ENCODE measurements at regions not wholly inside any gene's neighbourhood (a gene's known extent, or its start where the extent isn't known, plus 50 kb on each side); places are given as distances from the start of the nearest gene placed in this dataset.

GRCh38 chr4:81375745-81376144 lies 96.0 kb downstream of the RASGEF1B start:
- DNase-seq: no peak
- no peak overlapping the region for H3K4me3 ChIP-seq (ENCODE audit: low read length)
- no peak overlapping the region for H3K27ac ChIP-seq (ENCODE audit: low read length)
- H3K4me1 ChIP-seq (ENCODE audit: control insufficient read depth, insufficient read depth, low read length): peaks cover 27% of the 10 kb centered on the region
- WGBS (ENCODE audit: insufficient coverage, low lambda C conversion rate): no CpG with 5 or more reads among the region's 4 CpGs
- no peaks in the 10 kb centered on the region for H3K9me3 ChIP-seq (ENCODE audit: control insufficient read depth, low read depth, low read length)
- no peaks in the 10 kb centered on the region for H3K27me3 ChIP-seq (ENCODE audit: control insufficient read depth, insufficient read depth, low read length)
- no peaks in the 10 kb centered on the region for H3K36me3 ChIP-seq (ENCODE audit: control insufficient read depth, insufficient read depth, low read length)

- Histone ChIP-seq H3K9me3 (ENCODE audit: control insufficient read depth, low read depth, low read length) (no peaks in the 10 kb centered on the region), H3K4me3 (ENCODE audit: low read length) (no peak overlapping the region), H3K27ac (ENCODE audit: low read length) (no peak overlapping the region), H3K36me3 (ENCODE audit: control insufficient read depth, insufficient read depth, low read length) (no peaks in the 10 kb centered on the region), H3K4me1 (ENCODE audit: control insufficient read depth, insufficient read depth, low read length) (no peaks in the 10 kb centered on the region), H3K27me3 (ENCODE audit: control insufficient read depth, insufficient read depth, low read length) (no peaks in the 10 kb centered on the region)
- WGBS (ENCODE audit: insufficient coverage, low lambda C conversion rate): 87% methylated on average over 3 of the region's 4 CpGs
- DNase-seq: no peak
These were observed 101.8 kb downstream of the RASGEF1B start for GRCh38 chr4:81369886-81370285.

- no peaks in the 10 kb centered on the region for H3K9me3 ChIP-seq (ENCODE audit: control insufficient read depth, low read depth, low read length)
- 100% methylated on average over 3 of the region's 4 CpGs for WGBS (ENCODE audit: insufficient coverage, low lambda C conversion rate)
- no peak overlapping the region for H3K27ac ChIP-seq (ENCODE audit: low read length)
- DNase-seq: no peak
- no peaks in the 10 kb centered on the region for H3K4me1 ChIP-seq (ENCODE audit: control insufficient read depth, insufficient read depth, low read length)
- H3K36me3 ChIP-seq (ENCODE audit: control insufficient read depth, insufficient read depth, low read length): no peaks in the 10 kb centered on the region
- H3K4me3 ChIP-seq (ENCODE audit: low read length): no peak overlapping the region
- H3K27me3 ChIP-seq (ENCODE audit: control insufficient read depth, insufficient read depth, low read length): no peaks in the 10 kb centered on the region
These were observed 104.9 kb downstream of the RASGEF1B start for GRCh38 chr4:81366779-81367178.

GRCh38 chr4:81360737-81361136 lies 111.0 kb downstream of the RASGEF1B start:
- Histone ChIP-seq H3K36me3 (ENCODE audit: control insufficient read depth, insufficient read depth, low read length) (no peaks in the 10 kb centered on the region), H3K9me3 (ENCODE audit: control insufficient read depth, low read depth, low read length) (no peaks in the 10 kb centered on the region), H3K27ac (ENCODE audit: low read length) (no peak overlapping the region), H3K4me1 (ENCODE audit: control insufficient read depth, insufficient read depth, low read length) (peaks cover 5% of the 10 kb centered on the region), H3K27me3 (ENCODE audit: control insufficient read depth, insufficient read depth, low read length) (no peaks in the 10 kb centered on the region), H3K4me3 (ENCODE audit: low read length) (no peak overlapping the region)
- DNase-seq: no peak
- WGBS (ENCODE audit: insufficient coverage, low lambda C conversion rate): 94% methylated on average over 2 of the region's 3 CpGs

GRCh38 chr4:81359207-81359606 lies 112.5 kb downstream of the RASGEF1B start:
- no CpG with 5 or more reads among the region's 1 CpG for WGBS (ENCODE audit: insufficient coverage, low lambda C conversion rate)
- no peaks in the 10 kb centered on the region for H3K36me3 ChIP-seq (ENCODE audit: control insufficient read depth, insufficient read depth, low read length)
- no peak for DNase-seq
- no peak overlapping the region for H3K4me3 ChIP-seq (ENCODE audit: low read length)
- no peaks in the 10 kb centered on the region for H3K27me3 ChIP-seq (ENCODE audit: control insufficient read depth, insufficient read depth, low read length)
- peaks cover 5% of the 10 kb centered on the region for H3K4me1 ChIP-seq (ENCODE audit: control insufficient read depth, insufficient read depth, low read length)
- no peak overlapping the region for H3K27ac ChIP-seq (ENCODE audit: low read length)
- no peaks in the 10 kb centered on the region for H3K9me3 ChIP-seq (ENCODE audit: control insufficient read depth, low read depth, low read length)

GRCh38 chr4:81358154-81358553 lies 113.6 kb downstream of the RASGEF1B start:
- no peak overlapping the region for H3K27ac ChIP-seq (ENCODE audit: low read length)
- H3K4me1 ChIP-seq (ENCODE audit: control insufficient read depth, insufficient read depth, low read length): peaks cover 5% of the 10 kb centered on the region
- H3K36me3 ChIP-seq (ENCODE audit: control insufficient read depth, insufficient read depth, low read length): no peaks in the 10 kb centered on the region
- no peaks in the 10 kb centered on the region for H3K27me3 ChIP-seq (ENCODE audit: control insufficient read depth, insufficient read depth, low read length)
- WGBS (ENCODE audit: insufficient coverage, low lambda C conversion rate): no CpG with 5 or more reads among the region's 2 CpGs
- DNase-seq: peak in 1 of 2 donors; percentile 55
- H3K9me3 ChIP-seq (ENCODE audit: control insufficient read depth, low read depth, low read length): no peaks in the 10 kb centered on the region
- no peak overlapping the region for H3K4me3 ChIP-seq (ENCODE audit: low read length)

DNA sequence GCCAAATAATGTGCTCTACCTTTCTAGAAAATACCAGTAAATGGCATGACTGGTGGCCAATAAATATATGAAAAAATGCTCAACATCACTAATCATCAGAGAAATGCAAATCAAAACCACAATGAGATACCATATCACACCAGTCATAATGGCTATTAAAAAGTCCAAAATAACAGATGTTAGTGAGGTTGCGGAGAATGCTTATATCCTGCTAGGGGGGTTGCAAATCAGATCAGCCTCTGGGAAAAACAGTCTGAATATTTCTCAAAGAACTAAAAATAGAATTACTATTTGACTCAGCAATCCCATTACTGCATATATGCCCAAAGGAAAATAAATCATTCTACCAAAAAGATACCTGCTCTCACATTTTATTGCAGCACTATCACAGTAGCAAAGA lies 115.1 kb downstream of the RASGEF1B start:
- DNase-seq: no peak
- H3K4me1 ChIP-seq (ENCODE audit: control insufficient read depth, insufficient read depth, low read length): peaks cover 5% of the 10 kb centered on the region
- H3K27ac ChIP-seq (ENCODE audit: low read length): no peak overlapping the region
- 100% methylated on average over 1 of the region's 1 CpG for WGBS (ENCODE audit: insufficient coverage, low lambda C conversion rate)
- no peaks in the 10 kb centered on the region for H3K9me3 ChIP-seq (ENCODE audit: control insufficient read depth, low read depth, low read length)
- no peak overlapping the region for H3K4me3 ChIP-seq (ENCODE audit: low read length)
- no peaks in the 10 kb centered on the region for H3K36me3 ChIP-seq (ENCODE audit: control insufficient read depth, insufficient read depth, low read length)
- H3K27me3 ChIP-seq (ENCODE audit: control insufficient read depth, insufficient read depth, low read length): no peaks in the 10 kb centered on the region

- Histone ChIP-seq H3K36me3 (ENCODE audit: control insufficient read depth, insufficient read depth, low read length) (no peaks in the 10 kb centered on the region), H3K4me1 (ENCODE audit: control insufficient read depth, insufficient read depth, low read length) (peaks cover 12% of the 10 kb centered on the region), H3K27me3 (ENCODE audit: control insufficient read depth, insufficient read depth, low read length) (no peaks in the 10 kb centered on the region), H3K9me3 (ENCODE audit: control insufficient read depth, low read depth, low read length) (no peaks in the 10 kb centered on the region), H3K27ac (ENCODE audit: low read length) (no peak overlapping the region), H3K4me3 (ENCODE audit: low read length) (no peak overlapping the region)
- WGBS (ENCODE audit: insufficient coverage, low lambda C conversion rate): 100% methylated on average over 1 of the region's 2 CpGs
- DNase-seq: no peak
These were observed 116.6 kb downstream of the RASGEF1B start for GRCh38 chr4:81355136-81355535.

- H3K27me3 ChIP-seq (ENCODE audit: control insufficient read depth, insufficient read depth, low read length): no peaks in the 10 kb centered on the region
- no peak overlapping the region for H3K4me3 ChIP-seq (ENCODE audit: low read length)
- WGBS (ENCODE audit: insufficient coverage, low lambda C conversion rate): no CpG with 5 or more reads among the region's 1 CpG
- no peaks in the 10 kb centered on the region for H3K36me3 ChIP-seq (ENCODE audit: control insufficient read depth, insufficient read depth, low read length)
- H3K9me3 ChIP-seq (ENCODE audit: control insufficient read depth, low read depth, low read length): no peaks in the 10 kb centered on the region
- no peak for DNase-seq
- peaks cover 12% of the 10 kb centered on the region for H3K4me1 ChIP-seq (ENCODE audit: control insufficient read depth, insufficient read depth, low read length)
- no peak overlapping the region for H3K27ac ChIP-seq (ENCODE audit: low read length)
These were observed 117.8 kb downstream of the RASGEF1B start for GRCh38 chr4:81353861-81354260.

DNA sequence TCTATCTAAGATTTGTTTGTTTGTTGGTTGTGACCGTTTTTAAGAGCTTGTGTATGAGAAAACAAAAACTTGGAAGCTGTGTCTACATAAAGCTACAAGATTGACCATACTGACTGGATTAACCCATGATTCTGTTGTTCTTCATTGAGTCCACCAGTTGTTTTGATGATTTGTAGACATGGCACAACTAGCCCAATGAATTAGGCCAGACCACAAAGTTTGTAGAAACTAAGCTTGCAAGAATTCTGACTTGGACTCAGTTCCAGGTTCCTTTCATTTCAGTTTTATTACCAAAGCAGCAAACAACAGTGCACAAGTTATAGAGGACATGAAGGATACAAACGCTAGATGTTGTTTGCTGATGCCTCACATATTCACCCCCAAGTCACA lies 119.3 kb downstream of the RASGEF1B start:
- DNase-seq: no peak
- no peak overlapping the region for H3K4me3 ChIP-seq (ENCODE audit: low read length)
- 100% methylated on average over 1 of the region's 2 CpGs for WGBS (ENCODE audit: insufficient coverage, low lambda C conversion rate)
- H3K9me3 ChIP-seq (ENCODE audit: control insufficient read depth, low read depth, low read length): no peaks in the 10 kb centered on the region
- H3K27me3 ChIP-seq (ENCODE audit: control insufficient read depth, insufficient read depth, low read length): no peaks in the 10 kb centered on the region
- no peak overlapping the region for H3K27ac ChIP-seq (ENCODE audit: low read length)
- no peaks in the 10 kb centered on the region for H3K36me3 ChIP-seq (ENCODE audit: control insufficient read depth, insufficient read depth, low read length)
- peaks cover 17% of the 10 kb centered on the region for H3K4me1 ChIP-seq (ENCODE audit: control insufficient read depth, insufficient read depth, low read length)

- 35% methylated on average over 7 of the region's 11 CpGs for WGBS (ENCODE audit: insufficient coverage, low lambda C conversion rate)
- peaks cover 18% of the 10 kb centered on the region for H3K4me1 ChIP-seq (ENCODE audit: control insufficient read depth, insufficient read depth, low read length)
- peak overlapping the region; percentile 49 for H3K27ac ChIP-seq (ENCODE audit: low read length)
- H3K36me3 ChIP-seq (ENCODE audit: control insufficient read depth, insufficient read depth, low read length): no peaks in the 10 kb centered on the region
- no peaks in the 10 kb centered on the region for H3K9me3 ChIP-seq (ENCODE audit: control insufficient read depth, low read depth, low read length)
- H3K4me3 ChIP-seq (ENCODE audit: low read length): no peak overlapping the region
- DNase-seq: peak; percentile 75 to 78
- no peaks in the 10 kb centered on the region for H3K27me3 ChIP-seq (ENCODE audit: control insufficient read depth, insufficient read depth, low read length)
These were observed 119.9 kb downstream of the RASGEF1B start for GRCh38 chr4:81351654-81352445.

Measured in large intestine (tissue), 3 donors.